Neural cell (in vitro differentiated cells): ENCODE measurements at regions not wholly inside any gene's neighbourhood (a gene's known extent, or its start where the extent isn't known, plus 50 kb on each side); places are given as distances from the start of the nearest gene placed in this dataset.

Experiments used
- H2AFZ ChIP-seq: fragments of 200-600, 300-800 bp; sonication (generic), shearing (Covaris generic); 2 replicates; pipeline ENCODE4 v1.6.0; 2014; ENCODE audit warnings: low read depth, mild to moderate bottlenecking, antibody characterized with exemption, low read length, moderate library complexity
- H3F3A ChIP-seq: fragments of 200-600 bp; shearing (Covaris generic); 2 replicates; pipeline ENCODE4 v1.6.1; 2016; ENCODE audit warnings: mild to moderate bottlenecking, moderate library complexity, mixed read lengths, antibody characterized with exemption, low read length; ENCODE audit not compliant: insufficient read depth, poor library complexity, severe bottlenecking
- H3K27ac ChIP-seq: fragments of 200-600, 300-800 bp; sonication (generic), shearing (Covaris generic); 2 replicates; pipeline ENCODE4 v1.5.1; 2014; ENCODE audit warnings: mild to moderate bottlenecking, low read length, moderate library complexity
- H3K27me3 ChIP-seq: fragments of 300-800, 200-600 bp; sonication (generic), shearing (Covaris generic); 2 replicates; pipeline ENCODE4 v1.6.0; 2014; ENCODE audit warnings: mild to moderate bottlenecking, low read depth, low read length, moderate library complexity; ENCODE audit not compliant: insufficient read depth
- H3K36me3 ChIP-seq: fragments of 300-800, 200-600 bp; sonication (generic), shearing (Covaris generic); 2 replicates; pipeline ENCODE4 v1.5.1; 2014; ENCODE audit warnings: mild to moderate bottlenecking, antibody characterized with exemption, low read length, moderate library complexity; ENCODE audit not compliant: insufficient read depth
- H3K4me2 ChIP-seq: fragments of 300-800, 200-600 bp; sonication (generic), shearing (Covaris generic); 2 replicates; pipeline ENCODE4 v1.6.0; 2014; ENCODE audit warnings: mild to moderate bottlenecking, low read length
- H3K4me3 ChIP-seq: fragments of 300-800, 200-600 bp; sonication (generic), shearing (Covaris generic); 2 replicates; pipeline ENCODE4 v1.5.1; 2014; ENCODE audit warnings: mild to moderate bottlenecking, low read length, moderate library complexity
- H3K79me2 ChIP-seq: fragments of 200-600 bp; shearing (Covaris generic); replicated peaks from 2 replicates; pipeline ENCODE4 v1.6.0; 2014; ENCODE audit warnings: mild to moderate bottlenecking, low read length, moderate library complexity; ENCODE audit not compliant: insufficient read depth
- H3K9ac ChIP-seq: fragments of 300-800, 200-600 bp; sonication (generic), shearing (Covaris generic); 2 replicates; pipeline ENCODE4 v1.6.1; 2016; ENCODE audit warnings: mild to moderate bottlenecking, low read length, mixed read lengths
- H3K9me2 ChIP-seq: fragments of 200-600 bp; shearing (Covaris generic); 2 replicates; pipeline ENCODE4 v1.6.1; 2016; ENCODE audit warnings: mild to moderate bottlenecking, low read length, mixed read lengths; ENCODE audit not compliant: insufficient read depth
- H3K9me3 ChIP-seq: fragments of 200-600, 300-800 bp; sonication (generic), shearing (Covaris generic); 2 replicates; pipeline ENCODE4 v1.6.1; 2016; ENCODE audit warnings: mild to moderate bottlenecking, mixed run types, low read length, moderate library complexity, mixed read lengths
- H4K20me1 ChIP-seq: fragments of 200-600 bp; shearing (Covaris generic); 2 replicates; pipeline ENCODE4 v1.6.1; 2016; ENCODE audit warnings: mild to moderate bottlenecking, mixed run types; ENCODE audit not compliant: insufficient read depth
- EP300 ChIP-seq: fragments of 450-650 bp; conservative IDR thresholded peaks from 2 replicates; pipeline ENCODE4 v1.6.1; 2014; ENCODE audit warnings: antibody characterized with exemption, mild to moderate bottlenecking, moderate library complexity; ENCODE audit not compliant: poor library complexity, severe bottlenecking
- EZH2 ChIP-seq: fragments of 200-600, 300-800 bp; shearing (Covaris generic), sonication (generic); IDR thresholded peaks from 2 replicates; pipeline ENCODE4 v1.6.1; 2014; ENCODE audit warnings: antibody characterized with exemption, low read length, borderline replicate concordance, mild to moderate bottlenecking; ENCODE audit not compliant: insufficient read depth, poor library complexity, severe bottlenecking
- MXI1 ChIP-seq: fragments of 450-650 bp; conservative IDR thresholded peaks from 2 replicates; pipeline ENCODE4 v1.6.1; 2014; ENCODE audit warnings: antibody characterized with exemption, mild to moderate bottlenecking; ENCODE audit not compliant: poor library complexity, severe bottlenecking
- POLR2AphosphoS5 ChIP-seq: IDR thresholded peaks from 2 replicates; pipeline ENCODE4 v1.6.1; 2012
- RAD21 ChIP-seq: fragments of 450-650 bp; conservative IDR thresholded peaks from 2 replicates; pipeline ENCODE4 v1.6.1; 2014; ENCODE audit warnings: antibody characterized with exemption, mild to moderate bottlenecking, moderate library complexity
- SMC3 ChIP-seq: fragments of 450-650 bp; conservative IDR thresholded peaks from 2 replicates; pipeline ENCODE4 v1.6.1; 2014; ENCODE audit warnings: antibody characterized with exemption, mild to moderate bottlenecking, moderate library complexity; ENCODE audit not compliant: poor library complexity
- TAF1 ChIP-seq: IDR thresholded peaks from 2 replicates; pipeline ENCODE4 v1.6.1; 2012; ENCODE audit warnings: low read depth
- TF ChIP-seq, protein P1 (sequence below): fragments of 450-650 bp; IDR thresholded peaks from 2 replicates; pipeline ENCODE4 v1.5.1; 2014; ENCODE audit warnings: antibody characterized with exemption, mild to moderate bottlenecking, moderate library complexity; ENCODE audit not compliant: poor library complexity, severe bottlenecking
- TF ChIP-seq, protein P2 (sequence below): IDR thresholded peaks from 2 replicates; pipeline ENCODE4 v1.6.1; 2012; ENCODE audit warnings: borderline replicate concordance

DNA sequence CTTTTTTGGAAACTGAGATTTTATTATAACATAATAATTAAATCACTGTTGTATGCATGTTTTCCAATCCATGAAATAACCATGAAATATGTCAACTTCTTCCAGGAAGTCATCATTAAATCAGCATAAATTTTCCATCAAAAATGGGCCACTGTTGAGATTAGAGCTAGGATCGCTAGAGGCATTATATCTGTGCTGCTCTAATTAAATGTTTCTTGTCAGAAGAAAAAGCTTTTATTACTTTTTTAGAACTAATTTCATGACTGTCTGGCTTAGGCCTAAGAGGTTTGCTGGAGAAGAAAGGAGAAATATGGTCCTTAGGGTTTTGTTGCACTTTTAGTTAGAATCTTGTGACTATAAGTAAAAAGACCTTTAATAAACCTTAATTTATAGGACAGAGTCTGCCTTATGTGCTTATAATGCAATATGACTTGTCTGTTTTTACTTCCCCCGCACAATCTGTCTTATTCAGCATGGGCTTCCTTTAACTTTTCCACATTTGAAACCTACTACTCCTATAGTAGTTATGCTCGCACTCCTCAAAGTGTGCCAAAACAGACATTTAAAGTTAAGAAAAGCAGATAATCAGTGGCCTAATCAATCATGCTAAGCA is 363.4 kb upstream of the GCFC2 start:
- Histone ChIP-seq H4K20me1 (no peaks in the 10 kb centered on the region), H3K9me2 (no peaks in the 10 kb centered on the region), H3K4me2 (no peak overlapping the region), H3K27ac (no peak overlapping the region), H3K79me2 (no peaks in the 10 kb centered on the region), H3K36me3 (no peaks in the 10 kb centered on the region), H3K4me3 (no peak overlapping the region), H3K9me3 (peaks cover 3% of the 10 kb centered on the region), H3K27me3 (no peaks in the 10 kb centered on the region), H3F3A (no peaks in the 10 kb centered on the region), H3K9ac (no peak overlapping the region), H2AFZ (no peak overlapping the region)
- TF ChIP-seq RAD21: no peak
- TF ChIP-seq, protein P1, sequence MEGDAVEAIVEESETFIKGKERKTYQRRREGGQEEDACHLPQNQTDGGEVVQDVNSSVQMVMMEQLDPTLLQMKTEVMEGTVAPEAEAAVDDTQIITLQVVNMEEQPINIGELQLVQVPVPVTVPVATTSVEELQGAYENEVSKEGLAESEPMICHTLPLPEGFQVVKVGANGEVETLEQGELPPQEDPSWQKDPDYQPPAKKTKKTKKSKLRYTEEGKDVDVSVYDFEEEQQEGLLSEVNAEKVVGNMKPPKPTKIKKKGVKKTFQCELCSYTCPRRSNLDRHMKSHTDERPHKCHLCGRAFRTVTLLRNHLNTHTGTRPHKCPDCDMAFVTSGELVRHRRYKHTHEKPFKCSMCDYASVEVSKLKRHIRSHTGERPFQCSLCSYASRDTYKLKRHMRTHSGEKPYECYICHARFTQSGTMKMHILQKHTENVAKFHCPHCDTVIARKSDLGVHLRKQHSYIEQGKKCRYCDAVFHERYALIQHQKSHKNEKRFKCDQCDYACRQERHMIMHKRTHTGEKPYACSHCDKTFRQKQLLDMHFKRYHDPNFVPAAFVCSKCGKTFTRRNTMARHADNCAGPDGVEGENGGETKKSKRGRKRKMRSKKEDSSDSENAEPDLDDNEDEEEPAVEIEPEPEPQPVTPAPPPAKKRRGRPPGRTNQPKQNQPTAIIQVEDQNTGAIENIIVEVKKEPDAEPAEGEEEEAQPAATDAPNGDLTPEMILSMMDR: no peak
- no peak for TF ChIP-seq POLR2AphosphoS5
- TF ChIP-seq, protein P2, sequence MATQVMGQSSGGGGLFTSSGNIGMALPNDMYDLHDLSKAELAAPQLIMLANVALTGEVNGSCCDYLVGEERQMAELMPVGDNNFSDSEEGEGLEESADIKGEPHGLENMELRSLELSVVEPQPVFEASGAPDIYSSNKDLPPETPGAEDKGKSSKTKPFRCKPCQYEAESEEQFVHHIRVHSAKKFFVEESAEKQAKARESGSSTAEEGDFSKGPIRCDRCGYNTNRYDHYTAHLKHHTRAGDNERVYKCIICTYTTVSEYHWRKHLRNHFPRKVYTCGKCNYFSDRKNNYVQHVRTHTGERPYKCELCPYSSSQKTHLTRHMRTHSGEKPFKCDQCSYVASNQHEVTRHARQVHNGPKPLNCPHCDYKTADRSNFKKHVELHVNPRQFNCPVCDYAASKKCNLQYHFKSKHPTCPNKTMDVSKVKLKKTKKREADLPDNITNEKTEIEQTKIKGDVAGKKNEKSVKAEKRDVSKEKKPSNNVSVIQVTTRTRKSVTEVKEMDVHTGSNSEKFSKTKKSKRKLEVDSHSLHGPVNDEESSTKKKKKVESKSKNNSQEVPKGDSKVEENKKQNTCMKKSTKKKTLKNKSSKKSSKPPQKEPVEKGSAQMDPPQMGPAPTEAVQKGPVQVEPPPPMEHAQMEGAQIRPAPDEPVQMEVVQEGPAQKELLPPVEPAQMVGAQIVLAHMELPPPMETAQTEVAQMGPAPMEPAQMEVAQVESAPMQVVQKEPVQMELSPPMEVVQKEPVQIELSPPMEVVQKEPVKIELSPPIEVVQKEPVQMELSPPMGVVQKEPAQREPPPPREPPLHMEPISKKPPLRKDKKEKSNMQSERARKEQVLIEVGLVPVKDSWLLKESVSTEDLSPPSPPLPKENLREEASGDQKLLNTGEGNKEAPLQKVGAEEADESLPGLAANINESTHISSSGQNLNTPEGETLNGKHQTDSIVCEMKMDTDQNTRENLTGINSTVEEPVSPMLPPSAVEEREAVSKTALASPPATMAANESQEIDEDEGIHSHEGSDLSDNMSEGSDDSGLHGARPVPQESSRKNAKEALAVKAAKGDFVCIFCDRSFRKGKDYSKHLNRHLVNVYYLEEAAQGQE: no peak
- TF ChIP-seq EP300: no peak
- TF ChIP-seq TAF1: no peak
- TF ChIP-seq MXI1: no peak
- no peak for TF ChIP-seq SMC3
- no peak for TF ChIP-seq EZH2

DNA sequence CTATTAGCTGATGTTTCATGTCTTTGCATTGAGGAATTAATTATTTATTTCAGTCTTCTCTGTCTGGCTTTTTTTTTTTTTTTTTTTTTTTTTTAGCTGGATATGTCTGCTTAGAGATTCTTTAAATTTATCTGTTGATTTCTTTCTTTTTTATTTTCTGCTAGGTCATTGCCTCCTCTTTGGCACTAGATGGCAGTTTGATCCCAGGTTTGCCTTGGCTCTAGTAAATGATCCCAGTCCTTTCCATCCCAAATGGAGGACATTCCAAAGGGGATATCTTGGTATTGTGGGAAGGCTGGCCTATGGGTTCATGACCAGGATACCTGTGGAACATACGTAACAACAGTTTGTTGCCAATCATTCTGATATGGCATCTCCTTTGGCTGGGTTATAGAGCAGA is 339.5 kb upstream of the GCFC2 start:
- Histone ChIP-seq H3K79me2 (no peaks in the 10 kb centered on the region), H3K4me3 (no peak overlapping the region), H3F3A (no peaks in the 10 kb centered on the region), H3K27ac (no peak overlapping the region), H3K9me2 (no peaks in the 10 kb centered on the region), H4K20me1 (no peaks in the 10 kb centered on the region), H3K36me3 (no peaks in the 10 kb centered on the region), H3K9me3 (no peaks in the 10 kb centered on the region), H2AFZ (no peak overlapping the region), H3K9ac (no peak overlapping the region), H3K4me2 (no peak overlapping the region), H3K27me3 (no peaks in the 10 kb centered on the region)
- TF ChIP-seq TAF1 (no peak), SMC3 (peak; percentile 47), EP300 (no peak), MXI1 (no peak), EZH2 (no peak), POLR2AphosphoS5 (no peak), RAD21 (peak; percentile 53)
- TF ChIP-seq, protein P1: no peak
- TF ChIP-seq, protein P2: peak; percentile 17
